Naive thymus-derived CD4-positive, alpha-beta T cell (primary cell): ENCODE measurements at regions not wholly inside any gene's neighbourhood (a gene's known extent, or its start where the extent isn't known, plus 50 kb on each side); places are given as distances from the start of the nearest gene placed in this dataset.

Experiments
- ATAC-seq: fragments of 150-1000 bp; cut with Tn5 transposase; 2 replicates; pipeline ENCODE4 v1.10.0; 2021; ENCODE audit warnings: mild to moderate bottlenecking, moderate library complexity
- CTCF ChIA-PET: fragments of 350-600 bp; sonication (Branson Sonifier 250); formaldehyde crosslinking; loops from one replicate; lab custom pipeline; 2021; ENCODE audit warnings: antibody characterized with exemption; lab: Charles Lee
- POLR2A ChIA-PET: fragments of 350-600 bp; sonication (Branson Sonifier 250); formaldehyde crosslinking; loops from one replicate; lab custom pipeline; 2021; ENCODE audit warnings: antibody characterized with exemption, inconsistent platforms; lab: Charles Lee
- DNase-seq, 9 donors: peaks; one replicate each; pipeline versions ENCODE4 v3.0.0 to v3.0.0-alpha.2; 2020 to 2022; ENCODE audit warnings: mixed read lengths in 1 of 9
- H3K27ac ChIP-seq: one replicate; pipeline ENCODE4 v1.7.0; 2013; ENCODE audit warnings: mild to moderate bottlenecking, low read depth, low read length, moderate library complexity
- H3K27me3 ChIP-seq, 2 donors: one replicate each; pipeline ENCODE4 v1.7.0; 2013; ENCODE audit warnings: low read length in 2 of 2, mild to moderate bottlenecking in 2 of 2, moderate library complexity in 2 of 2; ENCODE audit not compliant: control insufficient read depth in 2 of 2, insufficient read depth in 2 of 2
- H3K36me3 ChIP-seq, 3 experiments: 1 replicate in 2 of 3; 2 replicates in 1 of 3; pipeline ENCODE4 v1.7.0; 2013; ENCODE audit warnings: low read length in 3 of 3, mild to moderate bottlenecking in 3 of 3, moderate library complexity in 1 of 3; ENCODE audit not compliant: insufficient read depth in 3 of 3, control insufficient read depth in 2 of 3
- H3K4me1 ChIP-seq, 2 donors: one replicate each; pipeline ENCODE4 v1.7.0; 2013; ENCODE audit warnings: low read length in 2 of 2, mild to moderate bottlenecking in 2 of 2, moderate library complexity in 1 of 2; ENCODE audit not compliant: control insufficient read depth in 2 of 2, insufficient read depth in 2 of 2
- H3K4me3 ChIP-seq: 2 replicates; pipeline ENCODE4 v1.7.0; 2013; ENCODE audit warnings: mild to moderate bottlenecking, low read length
- H3K9me3 ChIP-seq, 3 experiments: 1 replicate in 2 of 3; 2 replicates in 1 of 3; pipeline ENCODE4 v1.7.0; 2013; ENCODE audit warnings: low read length in 3 of 3; ENCODE audit not compliant: control insufficient read depth in 2 of 3
- H3K27ac Mint-ChIP-seq, 9 donors: one replicate each; pipeline ENCODE4 v1.8.0; 2020 to 2022; ENCODE audit warnings: mixed read lengths in 9 of 9, mild to moderate bottlenecking in 8 of 9, moderate library complexity in 5 of 9, inconsistent platforms in 2 of 9
- H3K27me3 Mint-ChIP-seq, 5 donors: one replicate each; pipeline ENCODE4 v1.8.0; 2021 to 2022; ENCODE audit warnings: mixed read lengths in 5 of 5, mild to moderate bottlenecking in 1 of 5
- H3K36me3 Mint-ChIP-seq, 5 donors: one replicate each; pipeline ENCODE4 v1.8.0; 2020 to 2022; ENCODE audit warnings: mixed read lengths in 5 of 5, mild to moderate bottlenecking in 3 of 5, inconsistent platforms in 1 of 5
- H3K4me1 Mint-ChIP-seq, 7 donors: one replicate each; pipeline ENCODE4 v1.8.0; 2020 to 2022; ENCODE audit warnings: mixed read lengths in 7 of 7, mild to moderate bottlenecking in 3 of 7, inconsistent platforms in 1 of 7
- H3K4me3 Mint-ChIP-seq, 10 donors: one replicate each; pipeline ENCODE4 v1.8.0; 2020 to 2022; ENCODE audit warnings: mild to moderate bottlenecking in 10 of 10, mixed read lengths in 10 of 10, moderate library complexity in 6 of 10, inconsistent platforms in 2 of 10
- H3K9me3 Mint-ChIP-seq, 11 donors: one replicate each; pipeline ENCODE4 v1.8.0; 2020 to 2022; ENCODE audit warnings: mixed read lengths in 11 of 11, mild to moderate bottlenecking in 4 of 11, inconsistent platforms in 1 of 11, moderate library complexity in 1 of 11
- intact Hi-C, 2 donors: fragments of 100-400 bp; cut with micrococcal nuclease; formaldehyde crosslinking; loops; one replicate each; pipeline ENCODE4 v1.15.1; 2023

GRCh38 chr12:20119596-20120402, 248.5 kb upstream of the PDE3A start:
- ATAC-seq (no peak), DNase-seq (no peak)
- POLR2A ChIA-PET = no interaction called here
- no peaks in the 10 kb centered on the region for H3K27me3 Mint-ChIP-seq
- CTCF ChIA-PET = no interaction called here
- no peak overlapping the region for H3K4me3 ChIP-seq
- intact Hi-C loops = no loop called here
- H3K27ac Mint-ChIP-seq = no peak overlapping the region
- H3K4me1 Mint-ChIP-seq = peaks cover 0 to 2% (median 0%) of the 10 kb centered on the region in 7 donors
- H3K9me3 Mint-ChIP-seq = peaks cover 0 to 13% (median 6%) of the 10 kb centered on the region in 11 donors
- no peaks in the 10 kb centered on the region for H3K36me3 ChIP-seq
- no peaks in the 10 kb centered on the region for H3K36me3 Mint-ChIP-seq
- H3K27me3 ChIP-seq = no peaks in the 10 kb centered on the region
- H3K27ac ChIP-seq = no peak overlapping the region
- no peaks in the 10 kb centered on the region for H3K9me3 ChIP-seq
- H3K4me3 Mint-ChIP-seq = no peak overlapping the region
- H3K4me1 ChIP-seq = no peaks in the 10 kb centered on the region

- H3K9me3 Mint-ChIP-seq = peaks cover 0 to 13% (median 6%) of the 10 kb centered on the region in 11 donors
- Histone ChIP-seq H3K4me3 (no peak overlapping the region), H3K9me3 (no peaks in the 10 kb centered on the region), H3K27ac (no peak overlapping the region), H3K36me3 (no peaks in the 10 kb centered on the region), H3K4me1 (no peaks in the 10 kb centered on the region), H3K27me3 (no peaks in the 10 kb centered on the region)
- intact Hi-C loops = no loop called here
- DNase-seq = no peak
- H3K4me3 Mint-ChIP-seq = no peak overlapping the region
- ChIA-PET CTCF (no interaction called here), POLR2A (no interaction called here)
- no peaks in the 10 kb centered on the region for H3K27me3 Mint-ChIP-seq
- H3K36me3 Mint-ChIP-seq = no peaks in the 10 kb centered on the region
- H3K4me1 Mint-ChIP-seq = peaks cover 0 to 2% (median 0%) of the 10 kb centered on the region in 7 donors
- ATAC-seq = no peak
- H3K27ac Mint-ChIP-seq = no peak overlapping the region
Measured at GRCh38 chr12:20120403-20120725, 248.0 kb upstream of the PDE3A start.

- Mint-ChIP-seq H3K27me3 (no peaks in the 10 kb centered on the region), H3K9me3 (peaks cover 0 to 7% (median 0%) of the 10 kb centered on the region in 11 donors), H3K4me3 (no peak overlapping the region), H3K4me1 (peaks cover 0 to 2% (median 0%) of the 10 kb centered on the region in 7 donors), H3K36me3 (no peaks in the 10 kb centered on the region), H3K27ac (no peak overlapping the region)
- Histone ChIP-seq H3K27ac (no peak overlapping the region), H3K9me3 (no peaks in the 10 kb centered on the region), H3K4me1 (no peaks in the 10 kb centered on the region), H3K4me3 (no peak overlapping the region), H3K27me3 (no peaks in the 10 kb centered on the region), H3K36me3 (no peaks in the 10 kb centered on the region)
- ATAC-seq = no peak
- CTCF ChIA-PET = no interaction called here
- POLR2A ChIA-PET = no interaction called here
- no peak for DNase-seq
- intact Hi-C loops = no loop called here
Measured at GRCh38 chr12:20122274-20122673, 246.1 kb upstream of the PDE3A start.

- POLR2A ChIA-PET = no interaction called here
- Mint-ChIP-seq H3K9me3 (peaks cover 0 to 9% (median 0%) of the 10 kb centered on the region in 11 donors), H3K4me1 (peaks cover 0 to 2% (median 0%) of the 10 kb centered on the region in 7 donors)
Measured at GRCh38 chr12:20123465-20123864, 244.9 kb upstream of the PDE3A start.

GRCh38 chr12:20125276-20125798, 243.0 kb upstream of the PDE3A start:
- no peak overlapping the region for H3K27ac Mint-ChIP-seq
- Histone ChIP-seq H3K9me3 (no peaks in the 10 kb centered on the region), H3K27me3 (no peaks in the 10 kb centered on the region), H3K4me1 (no peaks in the 10 kb centered on the region), H3K4me3 (no peak overlapping the region), H3K36me3 (no peaks in the 10 kb centered on the region), H3K27ac (no peak overlapping the region)
- H3K27me3 Mint-ChIP-seq = no peaks in the 10 kb centered on the region
- intact Hi-C loops = no loop called here
- POLR2A ChIA-PET = no interaction called here
- CTCF ChIA-PET = no interaction called here
- DNase-seq = no peak
- H3K4me3 Mint-ChIP-seq = no peak overlapping the region
- no peaks in the 10 kb centered on the region for H3K36me3 Mint-ChIP-seq
- H3K9me3 Mint-ChIP-seq = peaks cover 0 to 9% (median 0%) of the 10 kb centered on the region in 11 donors
- peaks cover 0 to 2% (median 0%) of the 10 kb centered on the region in 7 donors for H3K4me1 Mint-ChIP-seq
- no peak for ATAC-seq

More at GRCh38 chr12:20123465-20123864, 244.9 kb upstream of the PDE3A start:
- intact Hi-C loops = no loop called here
- DNase-seq (no peak), ATAC-seq (no peak)
- no peak overlapping the region for H3K4me3 ChIP-seq
- H3K27me3 Mint-ChIP-seq = no peaks in the 10 kb centered on the region
- H3K9me3 ChIP-seq = no peaks in the 10 kb centered on the region
- CTCF ChIA-PET = no interaction called here
- H3K27ac ChIP-seq = no peak overlapping the region
- H3K27ac Mint-ChIP-seq = no peak overlapping the region
- H3K4me3 Mint-ChIP-seq = no peak overlapping the region
- H3K36me3 ChIP-seq = no peaks in the 10 kb centered on the region
- no peaks in the 10 kb centered on the region for H3K36me3 Mint-ChIP-seq
- no peaks in the 10 kb centered on the region for H3K4me1 ChIP-seq
- H3K27me3 ChIP-seq = no peaks in the 10 kb centered on the region

- Histone ChIP-seq H3K4me3 (no peak overlapping the region), H3K36me3 (no peaks in the 10 kb centered on the region), H3K27ac (no peak overlapping the region), H3K9me3 (no peaks in the 10 kb centered on the region), H3K27me3 (no peaks in the 10 kb centered on the region), H3K4me1 (no peaks in the 10 kb centered on the region)
- Mint-ChIP-seq H3K4me1 (peaks cover 0 to 2% (median 0%) of the 10 kb centered on the region in 7 donors), H3K27me3 (no peaks in the 10 kb centered on the region), H3K4me3 (no peak overlapping the region), H3K9me3 (peaks cover 0 to 9% (median 0%) of the 10 kb centered on the region in 11 donors), H3K27ac (no peak overlapping the region), H3K36me3 (no peaks in the 10 kb centered on the region)
- ChIA-PET CTCF (no interaction called here), POLR2A (no interaction called here)
- intact Hi-C loops = no loop called here
- DNase-seq = no peak
- no peak for ATAC-seq
Measured at GRCh38 chr12:20126601-20127000, 241.7 kb upstream of the PDE3A start.

GRCh38 chr12:20127413-20127812, 240.9 kb upstream of the PDE3A start:
- no peaks in the 10 kb centered on the region for H3K9me3 ChIP-seq
- DNase-seq (no peak), ATAC-seq (no peak)
- no peaks in the 10 kb centered on the region for H3K27me3 ChIP-seq
- intact Hi-C loops = no loop called here
- no peak overlapping the region for H3K4me3 ChIP-seq
- Mint-ChIP-seq H3K27me3 (no peaks in the 10 kb centered on the region), H3K27ac (no peak overlapping the region), H3K4me1 (peaks cover 0 to 2% (median 0%) of the 10 kb centered on the region in 7 donors), H3K9me3 (peaks cover 0 to 9% (median 0%) of the 10 kb centered on the region in 11 donors), H3K36me3 (no peaks in the 10 kb centered on the region), H3K4me3 (no peak overlapping the region)
- ChIA-PET CTCF (no interaction called here), POLR2A (no interaction called here)
- no peaks in the 10 kb centered on the region for H3K4me1 ChIP-seq
- no peak overlapping the region for H3K27ac ChIP-seq
- H3K36me3 ChIP-seq = no peaks in the 10 kb centered on the region
